Activated B cell treated with CpG ODN at 0.5 μM for 24 hours (primary cell): ENCODE measurements at regions not wholly inside any gene's neighbourhood (a gene's known extent, or its start where the extent isn't known, plus 50 kb on each side); places are given as distances from the start of the nearest gene placed in this dataset.
"Not testable (repeated sequence)": the region's sequence is repeated elsewhere in the genome, so short reads cannot be mapped to it uniquely, and the experiment has no call there.

Source experiments
- ATAC-seq: fragments of 200-7000 bp; cut with Tn5 transposase; one replicate; pipeline ENCODE4 v1.10.0; 2021; ENCODE audit warnings: low read depth, mild to moderate bottlenecking, moderate library complexity
- CTCF ChIA-PET: fragments of 350-600 bp; sonication (Branson Sonifier 250); formaldehyde crosslinking; loops from one replicate; lab custom pipeline; 2021; ENCODE audit warnings: antibody characterized with exemption; lab: Charles Lee
- POLR2A ChIA-PET: fragments of 350-600 bp; sonication (Branson Sonifier 250); formaldehyde crosslinking; loops from one replicate; lab custom pipeline; 2021; ENCODE audit warnings: antibody characterized with exemption; lab: Charles Lee
- DNase-seq: peaks from one replicate; pipeline ENCODE4 v3.0.0; 2022
- H3K27ac Mint-ChIP-seq: one replicate; pipeline ENCODE4 v1.8.0; 2020; ENCODE audit warnings: mixed read lengths
- H3K27me3 Mint-ChIP-seq: one replicate; pipeline ENCODE4 v1.8.0; 2021; ENCODE audit warnings: mixed read lengths
- H3K36me3 Mint-ChIP-seq: one replicate; pipeline ENCODE4 v1.8.0; 2021; ENCODE audit warnings: low read depth, mixed read lengths
- H3K4me1 Mint-ChIP-seq: one replicate; pipeline ENCODE4 v1.8.0; 2021; ENCODE audit warnings: mixed read lengths
- H3K4me3 Mint-ChIP-seq: one replicate; pipeline ENCODE4 v1.8.0; 2020; ENCODE audit warnings: mild to moderate bottlenecking, mixed read lengths
- H3K9me3 Mint-ChIP-seq: one replicate; pipeline ENCODE4 v1.8.0; 2020; ENCODE audit warnings: mixed read lengths
- intact Hi-C: fragments of 100-400 bp; cut with micrococcal nuclease; formaldehyde crosslinking; loops from one replicate; pipeline ENCODE4 v1.15.1; 2024
- TF ChIP-seq, protein P1 (sequence below): fragments of 200-600 bp; IDR thresholded peaks from one replicate; pipeline ENCODE4 v1.8.0; 2022; ENCODE audit warnings: antibody characterized with exemption, mild to moderate bottlenecking

DNA sequence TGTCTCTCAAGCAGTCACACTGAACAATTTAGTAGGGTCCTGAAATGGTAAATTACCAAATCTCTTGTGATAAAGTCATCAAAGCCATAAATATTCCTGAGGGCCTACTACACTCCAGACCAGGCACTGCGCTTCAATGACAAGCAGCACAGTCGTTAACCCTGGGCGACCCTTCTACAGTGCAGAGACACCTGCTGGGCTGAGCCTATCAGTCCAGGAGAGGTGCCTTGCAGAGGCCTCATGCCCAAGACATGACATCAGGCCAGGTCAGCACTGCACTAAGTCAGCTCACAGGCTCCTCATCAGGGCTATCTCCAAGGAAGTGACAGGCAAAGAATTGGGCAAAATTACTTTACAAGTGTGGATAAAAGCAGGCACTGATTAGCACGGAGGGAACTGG, 166.4 kb upstream of the EPB41L3 start:
- TF ChIP-seq, protein P1, sequence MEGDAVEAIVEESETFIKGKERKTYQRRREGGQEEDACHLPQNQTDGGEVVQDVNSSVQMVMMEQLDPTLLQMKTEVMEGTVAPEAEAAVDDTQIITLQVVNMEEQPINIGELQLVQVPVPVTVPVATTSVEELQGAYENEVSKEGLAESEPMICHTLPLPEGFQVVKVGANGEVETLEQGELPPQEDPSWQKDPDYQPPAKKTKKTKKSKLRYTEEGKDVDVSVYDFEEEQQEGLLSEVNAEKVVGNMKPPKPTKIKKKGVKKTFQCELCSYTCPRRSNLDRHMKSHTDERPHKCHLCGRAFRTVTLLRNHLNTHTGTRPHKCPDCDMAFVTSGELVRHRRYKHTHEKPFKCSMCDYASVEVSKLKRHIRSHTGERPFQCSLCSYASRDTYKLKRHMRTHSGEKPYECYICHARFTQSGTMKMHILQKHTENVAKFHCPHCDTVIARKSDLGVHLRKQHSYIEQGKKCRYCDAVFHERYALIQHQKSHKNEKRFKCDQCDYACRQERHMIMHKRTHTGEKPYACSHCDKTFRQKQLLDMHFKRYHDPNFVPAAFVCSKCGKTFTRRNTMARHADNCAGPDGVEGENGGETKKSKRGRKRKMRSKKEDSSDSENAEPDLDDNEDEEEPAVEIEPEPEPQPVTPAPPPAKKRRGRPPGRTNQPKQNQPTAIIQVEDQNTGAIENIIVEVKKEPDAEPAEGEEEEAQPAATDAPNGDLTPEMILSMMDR: no peak
- H3K9me3 Mint-ChIP-seq: no peaks in the 10 kb centered on the region
- H3K4me1 Mint-ChIP-seq: no peaks in the 10 kb centered on the region
- intact Hi-C loops: no loop called here
- ChIA-PET CTCF (no interaction called here), POLR2A (no interaction called here)
- no peak for DNase-seq
- H3K27me3 Mint-ChIP-seq: no peaks in the 10 kb centered on the region
- H3K27ac Mint-ChIP-seq: no peak overlapping the region
- no peak for ATAC-seq
- no peak overlapping the region for H3K4me3 Mint-ChIP-seq
- H3K36me3 Mint-ChIP-seq: no peaks in the 10 kb centered on the region

DNA sequence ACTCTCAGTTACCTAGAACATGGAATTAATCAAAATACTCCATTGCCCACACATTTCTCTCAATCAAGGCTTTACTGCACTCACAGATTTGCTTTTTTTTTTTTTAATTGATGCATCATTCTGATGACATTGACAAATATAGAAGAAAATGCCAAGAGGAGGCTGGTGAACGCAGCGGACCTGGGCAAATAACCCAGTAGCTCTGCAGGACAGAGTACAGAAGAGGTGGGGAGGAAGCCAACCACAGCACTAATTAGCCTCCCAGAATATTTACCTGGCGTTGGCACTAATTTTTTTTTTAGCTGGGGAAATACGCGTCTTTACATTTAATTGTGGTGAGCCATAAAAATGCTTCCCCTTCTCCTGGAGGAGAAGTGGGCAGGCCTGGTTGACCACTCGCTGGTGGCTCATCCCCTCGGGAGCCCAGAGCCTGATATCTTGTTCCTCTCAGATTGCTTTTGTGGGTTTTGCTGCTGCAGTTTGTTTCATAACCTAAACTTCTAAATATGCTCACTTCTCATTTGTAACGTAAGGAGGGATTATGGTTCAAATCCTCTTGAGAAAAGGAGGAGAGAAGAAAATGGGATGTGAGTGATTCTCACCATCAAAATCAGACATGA, 165.8 kb upstream of the EPB41L3 start:
- intact Hi-C loops: no loop called here
- no peaks in the 10 kb centered on the region for H3K9me3 Mint-ChIP-seq
- no peak overlapping the region for H3K4me3 Mint-ChIP-seq
- ChIA-PET CTCF (no interaction called here), POLR2A (no interaction called here)
- H3K36me3 Mint-ChIP-seq: no peaks in the 10 kb centered on the region
- H3K27ac Mint-ChIP-seq: no peak overlapping the region
- H3K4me1 Mint-ChIP-seq: no peaks in the 10 kb centered on the region
- ATAC-seq: no peak
- DNase-seq: no peak
- TF ChIP-seq, protein P1: no peak
- H3K27me3 Mint-ChIP-seq: no peaks in the 10 kb centered on the region

DNA sequence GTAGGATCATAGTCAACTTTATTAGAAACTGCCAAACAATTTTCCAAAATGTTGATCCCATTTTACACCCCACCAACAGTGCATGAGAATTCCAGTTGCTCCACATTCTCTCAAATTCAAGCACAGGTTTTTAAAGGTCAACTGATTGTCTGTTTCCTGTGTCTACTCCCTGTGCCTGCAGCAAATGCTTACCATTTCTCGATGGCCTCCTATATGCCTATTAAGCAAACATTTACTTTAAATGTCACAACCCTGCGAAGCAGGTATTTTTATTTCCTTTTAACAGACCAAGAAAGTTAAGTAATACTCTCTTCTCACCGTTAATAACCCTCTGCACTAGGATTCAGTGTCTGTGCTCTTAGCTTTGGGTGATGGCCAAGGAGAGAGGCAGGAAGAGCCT, 163.8 kb upstream of the EPB41L3 start:
- POLR2A ChIA-PET: no interaction called here
- Mint-ChIP-seq H3K27me3 (no peaks in the 10 kb centered on the region), H3K27ac (no peak overlapping the region), H3K4me1 (no peaks in the 10 kb centered on the region), H3K36me3 (no peaks in the 10 kb centered on the region), H3K9me3 (no peaks in the 10 kb centered on the region), H3K4me3 (no peak overlapping the region)
- ATAC-seq (no peak), DNase-seq (no peak)
- TF ChIP-seq, protein P1: no peak
- intact Hi-C loops: no loop called here
- CTCF ChIA-PET: no interaction called here

DNA sequence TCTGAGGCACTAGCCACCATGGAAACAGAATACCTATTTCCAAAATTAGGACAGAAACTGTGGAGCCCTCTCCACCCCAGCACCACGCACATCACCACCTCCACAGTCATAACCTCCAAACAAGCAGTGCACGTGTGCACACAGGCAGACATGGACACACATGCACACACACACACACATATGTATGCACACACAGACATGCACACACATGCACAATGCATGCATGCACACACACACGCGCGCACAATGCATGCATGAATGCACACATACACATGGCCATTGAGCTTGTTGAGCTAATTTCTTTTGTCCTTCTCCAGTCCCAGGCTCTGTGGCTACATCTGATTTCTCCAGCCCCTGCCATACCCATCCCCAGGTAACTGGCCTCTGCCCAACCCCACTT, 161.6 kb upstream of the EPB41L3 start:
- intact Hi-C loops: no loop called here
- ChIA-PET CTCF (no interaction called here), POLR2A (no interaction called here)
- TF ChIP-seq, protein P1: no peak
- no peaks in the 10 kb centered on the region for H3K27me3 Mint-ChIP-seq
- H3K4me3 Mint-ChIP-seq: no peak overlapping the region
- H3K9me3 Mint-ChIP-seq: no peaks in the 10 kb centered on the region
- DNase-seq: no peak
- H3K27ac Mint-ChIP-seq: no peak overlapping the region
- H3K4me1 Mint-ChIP-seq: no peaks in the 10 kb centered on the region
- H3K36me3 Mint-ChIP-seq: no peaks in the 10 kb centered on the region
- no peak for ATAC-seq

DNA sequence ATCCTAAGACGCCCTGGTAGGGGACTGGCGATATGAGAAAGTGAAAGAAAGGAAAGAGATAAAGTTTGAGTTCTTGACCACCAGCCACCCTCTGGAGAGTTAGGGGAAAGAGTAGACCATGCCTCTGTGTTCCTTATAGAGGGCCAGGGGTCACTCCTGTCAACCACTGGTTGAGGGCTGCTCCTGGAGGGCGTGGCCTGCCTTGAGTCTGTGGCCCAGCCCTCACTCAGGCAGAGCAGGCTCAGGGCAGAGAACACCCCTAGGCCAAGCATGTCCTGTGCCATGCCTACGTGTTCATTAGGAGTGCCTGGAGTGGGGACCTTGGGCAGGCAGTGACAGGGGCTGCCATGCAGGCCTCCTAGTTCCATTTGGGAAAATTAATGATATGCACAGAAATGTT, 161.1 kb upstream of the EPB41L3 start:
- no peaks in the 10 kb centered on the region for H3K4me1 Mint-ChIP-seq
- intact Hi-C loops: no loop called here
- ATAC-seq (no peak), DNase-seq (no peak)
- no peaks in the 10 kb centered on the region for H3K27me3 Mint-ChIP-seq
- POLR2A ChIA-PET: no interaction called here
- CTCF ChIA-PET: no interaction called here
- TF ChIP-seq, protein P1: no peak
- no peak overlapping the region for H3K4me3 Mint-ChIP-seq
- no peaks in the 10 kb centered on the region for H3K9me3 Mint-ChIP-seq
- no peaks in the 10 kb centered on the region for H3K36me3 Mint-ChIP-seq
- H3K27ac Mint-ChIP-seq: no peak overlapping the region

DNA sequence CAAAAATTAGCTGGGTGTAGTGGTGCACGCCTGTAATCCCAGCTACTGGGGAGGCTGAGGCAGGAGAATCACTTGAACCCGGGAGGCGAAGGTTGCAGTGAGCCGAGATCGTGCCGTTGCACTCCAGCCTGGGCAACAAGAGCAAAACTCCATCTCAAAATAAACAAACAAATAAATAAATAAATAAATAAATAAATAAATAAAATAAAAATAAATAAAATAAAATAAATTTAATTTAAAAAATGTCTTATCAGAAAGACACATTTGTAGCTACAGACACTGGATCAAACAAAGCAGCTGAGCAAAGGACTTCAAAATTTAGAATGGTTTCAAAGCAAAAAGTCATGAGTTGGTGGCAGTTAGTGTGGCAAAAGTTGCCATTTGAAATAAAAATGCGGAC, 158.2 kb upstream of the EPB41L3 start:
- H3K4me3 Mint-ChIP-seq, H3K9me3 Mint-ChIP-seq, intact Hi-C loops, H3K4me1 Mint-ChIP-seq, CTCF ChIA-PET, POLR2A ChIA-PET, H3K36me3 Mint-ChIP-seq, H3K27me3 Mint-ChIP-seq, DNase-seq, H3K27ac Mint-ChIP-seq, ATAC-seq: not testable (repeated sequence)
